H1 (cell line): ENCODE measurements at regions not wholly inside any gene's neighbourhood (a gene's known extent, or its start where the extent isn't known, plus 50 kb on each side); places are given as distances from the start of the nearest gene placed in this dataset.

ENCODE experiments used
- CTBP2 ChIP-seq: IDR thresholded peaks from 2 replicates; pipeline ENCODE4 v1.7.0; 2011; ENCODE audit warnings: borderline replicate concordance, mild to moderate bottlenecking, moderate library complexity, mixed read lengths, low read length; ENCODE audit not compliant: insufficient read depth, insufficient read length
- EP300 ChIP-seq, 2 experiments: IDR thresholded peaks; 1 replicate in 1 of 2; 2 replicates in 1 of 2; pipeline ENCODE4 v1.6.1; 2011 to 2012; ENCODE audit warnings: low read depth in 2 of 2, low read length in 2 of 2, mild to moderate bottlenecking in 2 of 2, borderline replicate concordance in 1 of 2, inconsistent platforms in 1 of 2, moderate library complexity in 1 of 2
- KDM4A ChIP-seq: IDR thresholded peaks from one replicate; pipeline ENCODE4 v1.7.1; 2012; ENCODE audit warnings: low read depth, mild to moderate bottlenecking, moderate library complexity, low read length, inconsistent platforms; ENCODE audit not compliant: severe bottlenecking
- SIX5 ChIP-seq: IDR thresholded peaks from 2 replicates; pipeline ENCODE4 v1.6.1; 2011; ENCODE audit warnings: mild to moderate bottlenecking, low read depth, low read length

DNA sequence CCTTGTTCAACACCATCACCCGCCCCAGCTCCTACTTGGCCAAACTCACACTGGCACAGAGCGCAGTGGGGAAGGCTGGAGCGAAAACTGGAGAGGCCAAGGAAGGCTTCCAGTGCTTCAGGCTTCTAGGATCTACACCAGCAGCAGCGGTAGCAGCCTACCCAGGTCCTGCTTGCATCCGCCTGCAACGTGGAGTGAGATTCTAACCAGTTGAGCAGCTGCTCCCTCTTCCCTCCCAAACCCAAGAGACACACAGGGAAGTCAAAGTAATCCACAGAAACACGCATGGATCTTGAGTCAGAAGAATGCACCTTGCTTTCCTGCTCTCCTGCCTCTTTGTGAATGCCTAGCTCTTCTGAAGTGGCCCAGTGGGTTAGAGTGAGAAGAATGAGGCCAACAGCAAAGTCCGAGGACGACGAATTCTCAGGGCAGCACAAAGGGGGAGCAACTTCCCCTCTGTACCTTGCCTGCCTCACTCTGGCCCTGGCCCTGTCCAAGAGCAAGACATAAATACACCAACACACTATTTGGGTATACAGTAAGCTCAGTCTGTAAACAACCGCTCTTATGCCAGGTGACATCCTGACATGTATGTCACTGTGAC lies 95.9 kb upstream of the FOXQ1 start (continued):
- TF ChIP-seq CTBP2, result no peak
- no peak for TF ChIP-seq EP300 (IDR thresholded peaks at IDR 0.05; ENCODE audit: borderline replicate concordance in 1 of 2, low read depth in 2 of 2, low read length in 2 of 2)
- TF ChIP-seq KDM4A, result no peak
- TF ChIP-seq SIX5, result no peak
